GM18873 (cell line): ENCODE measurements at regions not wholly inside any gene's neighbourhood (a gene's known extent, or its start where the extent isn't known, plus 50 kb on each side); places are given as distances from the start of the nearest gene placed in this dataset.

ENCODE experiments used
- ATAC-seq: cut with Tn5 transposase; IDR thresholded peaks from one replicate; pipeline ENCODE4 v1.9.1; 2021; ENCODE audit warnings: mild to moderate bottlenecking, moderate library complexity, moderate number of reproducible peaks; ENCODE audit not compliant: unreplicated experiment, low FRiP score

DNA sequence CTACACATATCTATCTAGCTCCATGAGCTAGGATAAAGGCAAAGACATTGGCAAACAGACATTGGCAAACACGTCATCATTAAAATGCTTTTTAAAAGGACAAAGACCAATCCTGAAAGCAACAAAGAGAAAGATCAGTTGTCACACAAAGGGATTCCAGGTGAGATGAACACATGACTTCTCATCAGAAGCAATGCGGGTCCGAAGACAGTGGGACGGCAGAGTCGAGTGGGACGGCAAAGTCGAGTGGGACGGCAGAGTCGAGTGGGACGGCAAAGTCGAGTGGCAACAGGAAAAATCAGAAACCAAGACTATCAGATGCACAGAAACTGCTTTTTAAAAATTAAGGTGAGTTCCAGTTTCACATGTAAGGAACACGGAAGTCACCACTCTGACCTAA is 609.5 kb downstream of the BRD1 start:
- no peak for ATAC-seq

DNA sequence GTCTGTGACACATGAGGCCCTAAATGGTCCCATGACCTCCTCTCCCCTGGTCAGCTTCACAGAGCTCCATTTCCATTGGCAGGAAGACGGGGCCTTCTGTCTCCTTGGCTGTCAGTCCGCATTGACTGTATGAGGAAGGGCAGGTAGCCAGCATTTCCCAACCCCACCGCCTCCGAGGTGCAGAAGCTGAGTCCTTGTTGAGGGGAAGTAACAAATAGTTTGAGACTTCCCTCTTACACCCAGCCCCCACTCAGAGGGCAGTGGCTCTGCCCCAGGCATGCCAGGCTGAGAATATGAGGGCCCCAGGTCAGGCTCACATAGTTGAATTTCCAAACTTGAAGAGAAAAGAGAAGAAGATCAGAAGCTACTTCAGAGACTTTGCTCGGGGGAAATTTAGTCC is 611.1 kb downstream of the BRD1 start:
- ATAC-seq: no peak

DNA sequence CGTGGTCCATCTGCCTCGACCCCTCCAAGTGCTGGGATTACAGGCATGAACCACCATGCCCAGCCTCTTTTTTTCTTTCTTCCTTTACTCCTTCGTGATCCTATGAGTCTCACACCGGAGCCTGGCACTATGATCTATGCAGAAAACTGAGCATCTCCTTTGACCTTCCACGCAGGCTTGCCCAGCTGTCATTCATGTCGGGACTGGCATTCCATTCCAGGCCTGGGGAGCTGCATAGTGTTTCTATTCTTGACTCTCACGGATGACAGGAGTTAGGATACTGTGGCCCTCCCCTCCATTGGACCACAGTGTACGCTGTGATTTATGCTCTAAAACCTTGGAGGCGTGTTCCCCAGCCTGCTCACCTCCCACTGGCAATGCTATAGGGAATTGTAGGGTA is 611.8 kb downstream of the BRD1 start:
- no peak for ATAC-seq

DNA sequence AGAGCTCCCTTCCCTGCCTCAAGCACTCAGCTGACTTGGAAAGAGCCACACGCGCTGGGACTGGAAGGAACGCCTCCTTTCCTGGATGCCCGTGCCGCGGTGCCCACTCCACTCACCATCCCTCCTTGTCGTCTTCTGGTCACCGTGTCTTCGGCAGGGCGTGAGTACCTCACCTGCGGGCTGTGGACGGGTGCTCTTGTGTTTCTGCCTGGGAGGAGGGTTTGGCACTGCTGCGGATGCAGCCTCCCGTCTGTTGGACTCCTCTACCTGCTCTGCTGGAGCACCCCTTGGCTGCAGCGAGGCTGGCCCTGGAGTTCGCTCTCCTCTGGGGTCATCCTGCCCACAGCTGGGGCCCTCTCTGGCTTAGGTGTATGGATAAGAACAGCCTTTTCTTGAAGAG is 612.7 kb downstream of the BRD1 start:
- no peak for ATAC-seq

DNA sequence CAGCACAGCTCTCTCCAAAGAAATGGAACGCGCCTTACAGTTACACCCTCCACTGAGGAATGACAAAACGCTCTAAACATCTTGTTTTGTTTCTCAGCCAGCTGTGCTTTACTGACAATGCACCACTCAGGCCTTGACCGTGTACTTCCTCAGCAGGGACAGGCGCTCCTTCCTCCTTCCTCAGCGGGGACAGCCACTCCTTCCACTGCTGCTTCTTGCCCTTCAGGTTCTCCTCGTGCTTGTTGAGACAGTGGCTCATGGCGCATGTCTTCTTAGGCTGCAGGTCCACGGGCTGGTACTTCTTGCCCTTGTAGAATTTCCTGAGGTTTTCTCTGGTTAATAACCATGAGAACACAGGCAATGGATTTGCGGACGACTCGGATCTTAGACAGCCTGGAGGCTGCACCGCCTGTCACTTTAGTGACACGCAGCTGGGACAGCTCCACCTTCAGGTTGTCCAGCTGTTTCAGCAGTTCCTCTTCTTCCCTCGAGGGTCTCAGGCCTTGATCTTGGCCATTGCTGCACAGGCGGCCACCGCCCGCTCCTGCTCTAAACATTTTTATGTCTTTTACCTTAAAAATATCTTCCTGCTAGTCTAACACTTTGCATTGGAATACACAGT is 613.8 kb downstream of the BRD1 start:
- no peak for ATAC-seq

DNA sequence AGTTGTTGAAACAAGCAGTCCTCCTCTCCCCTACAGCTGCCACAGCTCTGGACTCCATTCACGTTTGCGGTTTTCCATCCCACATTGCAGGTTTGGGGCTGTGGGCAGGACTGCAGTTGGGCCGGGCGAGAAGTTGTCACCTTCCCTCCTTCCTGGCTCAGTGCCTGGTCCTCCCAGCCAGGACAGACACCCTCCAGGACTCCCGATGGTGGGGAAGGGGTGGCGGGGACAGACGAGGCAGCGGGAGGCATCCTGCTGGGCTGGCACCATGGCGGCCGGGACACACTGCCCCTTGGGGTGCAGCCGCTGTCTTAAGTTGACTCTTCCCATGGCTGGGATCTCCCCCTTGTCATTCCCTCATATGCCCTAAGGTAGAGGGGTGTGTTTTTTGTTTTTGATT is 615.2 kb downstream of the BRD1 start:
- no peak for ATAC-seq

DNA sequence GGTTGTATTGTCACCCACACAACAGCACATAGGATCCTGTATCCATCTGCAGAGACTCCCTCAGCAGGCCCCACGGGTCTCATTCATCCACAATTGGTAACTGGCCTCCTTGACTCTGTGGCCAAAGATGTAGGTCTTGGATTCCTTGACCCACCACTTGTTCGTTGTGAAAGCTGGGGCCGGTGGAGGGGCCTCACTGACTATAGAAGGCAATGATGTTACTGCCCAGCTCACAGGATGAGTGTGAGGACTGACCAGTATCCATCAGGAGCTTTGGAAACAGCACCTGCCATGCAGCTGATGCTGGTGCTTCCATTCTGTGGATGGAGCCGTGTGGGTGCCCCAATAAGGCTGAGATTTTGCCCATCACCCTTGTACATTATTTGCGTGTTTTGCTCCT is 615.7 kb downstream of the BRD1 start:
- no peak for ATAC-seq

DNA sequence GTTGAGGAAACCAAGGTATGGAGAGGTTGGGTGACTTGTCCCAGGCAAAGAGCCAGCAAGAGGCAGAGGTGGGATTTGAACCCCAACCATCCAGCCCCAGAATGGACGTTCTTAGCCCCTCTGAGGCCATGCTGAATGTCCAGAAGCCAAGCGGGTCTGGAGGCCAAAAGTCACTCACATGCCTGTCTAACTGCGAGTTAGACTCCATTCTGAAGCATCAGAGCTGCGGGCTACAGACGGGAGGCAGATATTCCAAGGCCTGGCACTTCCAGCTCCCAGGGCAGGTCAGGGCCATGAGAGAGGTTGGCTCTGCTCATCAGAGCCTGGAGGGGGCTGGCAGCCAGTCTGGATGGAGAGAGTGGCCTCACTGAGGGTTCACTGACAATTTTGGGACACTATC is 616.5 kb downstream of the BRD1 start:
- no peak for ATAC-seq

DNA sequence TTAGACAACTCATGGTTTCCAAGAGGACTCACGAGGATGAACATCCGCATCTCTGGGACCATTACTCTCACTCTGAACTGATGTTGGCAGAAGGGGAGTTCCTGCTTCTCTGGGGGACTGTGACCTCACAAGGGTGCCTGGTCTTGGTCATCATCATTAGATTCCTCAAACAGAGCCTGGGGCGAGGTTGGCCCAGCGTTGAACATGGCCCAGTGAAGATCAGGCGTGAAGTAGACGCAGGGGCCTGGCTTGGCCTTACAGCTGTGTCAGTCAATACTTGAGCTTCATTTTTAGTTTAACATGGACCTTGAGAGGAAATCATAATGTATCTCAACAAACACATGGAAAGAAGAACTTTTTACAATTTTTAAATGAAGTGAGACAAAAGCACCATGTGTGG is 617.1 kb downstream of the BRD1 start:
- ATAC-seq: no peak

DNA sequence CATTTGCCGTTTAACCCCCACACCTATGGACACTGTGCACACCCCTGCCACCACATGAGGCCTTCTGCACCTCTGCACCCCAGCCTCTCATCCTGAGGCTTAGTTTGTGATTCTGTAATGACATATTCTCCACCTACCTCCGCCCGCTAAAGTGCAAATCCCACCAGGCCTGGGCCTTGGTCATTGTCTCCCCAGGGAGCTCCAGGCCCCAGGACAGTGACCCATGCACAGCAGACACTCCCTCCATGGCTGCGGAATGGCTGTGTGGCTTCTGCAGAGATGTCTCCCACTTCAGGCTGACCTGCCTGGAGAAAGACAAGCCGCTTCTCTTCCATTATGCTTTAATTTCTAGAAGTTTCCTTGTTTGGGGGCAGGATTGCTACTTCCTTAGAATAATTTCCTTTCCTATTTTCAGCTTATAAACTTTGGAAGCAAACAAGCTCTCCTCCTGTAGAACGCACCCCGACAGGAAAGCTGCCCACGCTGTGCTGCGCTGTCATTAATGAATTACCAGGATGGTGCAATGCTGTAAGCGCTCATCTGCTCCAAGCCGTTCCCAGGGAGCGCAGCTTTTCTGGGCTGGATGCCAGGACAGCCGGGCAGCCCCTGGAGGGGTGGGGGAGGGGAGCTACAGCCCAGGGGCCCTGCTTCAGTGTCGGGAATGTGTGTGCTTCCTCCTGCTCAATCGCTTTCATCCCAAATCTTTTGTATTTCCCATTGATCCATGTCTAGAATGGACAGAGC is 618.0 kb downstream of the BRD1 start:
- ATAC-seq: no peak

DNA sequence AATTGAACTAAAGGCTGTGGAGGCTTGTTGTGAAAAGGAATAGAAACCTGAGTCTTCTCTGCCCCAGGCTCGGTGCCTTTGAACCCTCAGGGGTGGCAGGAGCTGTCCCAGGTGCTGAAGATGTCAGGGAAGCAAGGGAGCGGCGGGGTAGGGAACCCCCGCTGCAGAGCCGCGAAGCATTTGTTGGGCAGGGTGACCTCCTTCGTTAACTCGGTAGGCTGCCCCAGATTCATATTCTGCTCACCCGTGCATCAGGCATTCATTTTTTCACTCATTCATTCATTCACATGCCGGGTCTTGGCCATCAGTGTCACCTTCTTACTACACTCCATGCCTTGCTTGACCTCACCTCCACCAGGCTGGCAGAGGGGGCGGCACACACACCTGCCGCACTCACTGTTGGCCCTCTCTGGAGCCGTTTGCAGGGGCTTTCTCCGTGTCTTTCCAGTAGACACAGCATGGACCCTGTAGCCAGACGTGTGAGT is 618.9 kb downstream of the BRD1 start:
- ATAC-seq: no peak

DNA sequence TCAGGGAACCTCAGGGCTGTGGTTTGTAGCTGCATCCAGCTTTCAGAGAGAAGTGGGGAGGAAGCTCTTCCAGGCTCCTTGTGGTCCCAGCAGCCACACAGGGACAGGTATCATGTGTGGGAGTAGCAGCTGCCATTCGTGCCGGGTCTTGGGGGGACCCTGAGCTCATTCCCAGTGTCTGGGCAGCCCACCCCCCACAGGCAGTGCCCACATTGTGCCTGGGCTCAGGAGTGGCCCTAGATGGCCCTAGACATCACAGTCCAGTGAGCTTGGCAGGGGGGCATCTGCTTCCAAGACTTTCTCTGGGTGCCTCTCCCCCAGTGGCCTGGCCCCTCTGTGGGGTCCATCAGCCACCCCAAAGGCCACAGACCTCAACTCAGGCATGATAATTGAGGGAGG is 619.7 kb downstream of the BRD1 start:
- ATAC-seq: no peak

DNA sequence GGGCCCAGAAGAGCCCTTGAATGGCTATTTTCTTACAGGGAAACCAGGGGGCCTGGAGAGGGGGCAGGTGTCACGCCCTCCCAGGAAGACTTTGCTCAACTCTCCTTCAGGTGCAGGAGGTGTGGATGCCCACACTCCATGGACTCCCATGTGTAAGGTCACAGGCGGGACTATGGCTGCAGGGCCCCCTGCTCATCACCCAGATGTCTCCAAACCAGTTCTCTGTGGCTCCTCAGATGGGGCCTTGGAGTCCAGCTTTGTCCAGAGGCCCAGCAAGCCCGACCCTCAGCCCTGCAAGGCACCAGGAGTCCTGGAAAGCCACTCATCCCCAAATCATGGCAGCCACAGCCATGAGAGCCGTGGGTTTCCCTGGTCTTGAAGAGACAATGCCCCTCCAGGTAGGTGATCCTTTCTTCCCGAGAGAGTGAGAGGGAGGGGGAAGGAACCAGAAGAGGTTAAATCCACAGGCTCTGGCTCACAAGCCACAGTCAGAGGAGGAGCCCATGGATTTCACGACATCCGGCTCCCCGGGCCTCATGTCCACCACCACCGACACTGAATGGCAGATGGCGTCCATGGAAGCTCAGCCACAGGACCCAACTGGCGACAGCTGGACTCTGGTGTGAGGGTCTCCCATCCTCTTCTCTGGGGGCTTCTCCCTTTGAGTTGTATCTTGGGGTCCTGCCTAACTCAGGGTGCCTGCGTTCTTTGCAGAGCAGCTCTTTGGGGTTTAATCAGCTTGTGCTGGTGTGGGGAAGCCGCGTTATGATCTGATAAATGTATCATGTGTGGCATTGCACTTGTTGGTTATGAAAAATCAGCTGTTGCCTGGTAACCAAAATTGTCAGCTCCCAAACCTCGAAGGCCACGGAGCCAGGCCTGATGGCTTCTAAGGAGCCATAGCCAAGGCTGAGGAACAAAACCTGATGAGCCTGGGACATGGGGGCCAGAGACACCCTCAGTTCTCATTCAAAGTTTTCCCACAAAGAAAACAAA is 620.4 kb downstream of the BRD1 start:
- ATAC-seq: no peak

DNA sequence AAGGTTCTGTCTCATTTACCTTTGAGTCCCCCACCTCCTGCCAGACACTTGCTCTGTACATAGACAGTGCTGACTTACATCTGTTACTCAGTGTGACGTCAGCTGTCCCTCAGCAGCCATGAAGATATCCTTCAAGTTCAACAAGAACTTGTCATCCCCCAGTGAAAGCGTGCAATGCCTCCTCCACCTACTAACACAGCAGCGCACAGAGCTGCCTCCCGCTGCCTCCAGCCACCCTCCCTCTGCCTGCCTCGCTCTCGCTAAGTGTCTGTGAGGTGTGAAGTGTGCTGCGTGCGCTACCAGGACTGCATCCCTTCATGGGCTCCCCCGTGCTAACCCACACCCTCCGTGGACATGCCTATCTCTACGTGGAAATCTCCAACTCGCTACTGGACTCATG is 621.4 kb downstream of the BRD1 start:
- no peak for ATAC-seq

DNA sequence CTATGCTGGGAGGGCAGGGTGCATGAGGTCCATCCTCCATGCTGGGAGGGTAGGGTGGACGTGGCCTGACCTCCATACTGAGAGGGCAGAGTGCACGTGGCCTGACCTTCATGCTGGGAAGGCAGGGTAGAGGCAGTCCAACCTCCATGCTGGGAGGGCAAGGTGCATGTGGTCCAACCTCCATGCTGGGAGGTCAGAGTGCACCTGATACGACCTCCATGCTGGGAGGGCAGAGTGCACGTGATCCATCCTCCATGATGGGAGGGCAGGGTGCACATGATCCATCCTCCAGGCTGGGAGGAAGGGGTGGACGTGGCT is 622.2 kb downstream of the BRD1 start:
- no peak for ATAC-seq

DNA sequence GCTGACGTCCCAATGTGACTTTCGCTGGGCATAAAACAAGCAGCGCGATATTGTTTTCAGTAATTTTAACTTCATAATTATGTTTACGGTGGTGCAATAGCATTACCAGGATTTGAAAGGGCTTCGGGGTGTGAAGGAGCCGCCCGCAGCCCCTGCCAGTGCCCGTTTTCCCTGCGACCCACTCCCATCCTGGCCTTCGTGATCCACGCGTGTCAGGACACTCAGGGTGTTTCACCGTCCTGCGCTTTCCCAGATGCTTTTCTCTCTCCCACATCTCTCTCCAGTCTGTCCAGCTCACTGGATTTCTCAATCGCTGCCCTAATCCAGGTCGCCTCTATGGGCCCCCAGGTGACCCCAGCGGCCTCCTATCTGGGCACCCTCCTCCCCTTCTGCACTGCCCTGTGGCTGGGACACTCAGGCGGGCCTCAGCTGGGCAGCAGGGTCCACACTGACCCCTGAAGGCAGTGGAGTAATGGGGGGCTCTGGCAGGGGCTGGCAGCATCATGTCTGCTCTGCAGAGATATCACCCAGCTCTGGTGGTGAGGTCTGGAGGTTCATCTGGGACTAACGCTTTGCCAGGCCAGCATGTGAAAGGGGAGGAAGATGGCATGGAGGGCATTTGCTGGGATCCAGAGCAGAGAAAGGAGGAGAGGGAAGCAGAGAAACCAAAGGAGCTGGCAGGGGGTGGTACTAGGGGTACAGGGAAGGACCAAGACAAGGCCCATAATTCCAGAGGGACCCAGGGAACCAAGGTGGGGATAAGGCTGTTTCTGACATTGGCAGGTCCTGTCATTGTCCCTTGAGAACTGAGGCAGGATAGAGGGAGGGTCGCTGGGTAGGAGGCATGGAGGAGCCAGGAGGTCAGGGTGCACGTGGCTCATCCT is 622.8 kb downstream of the BRD1 start:
- no peak for ATAC-seq

DNA sequence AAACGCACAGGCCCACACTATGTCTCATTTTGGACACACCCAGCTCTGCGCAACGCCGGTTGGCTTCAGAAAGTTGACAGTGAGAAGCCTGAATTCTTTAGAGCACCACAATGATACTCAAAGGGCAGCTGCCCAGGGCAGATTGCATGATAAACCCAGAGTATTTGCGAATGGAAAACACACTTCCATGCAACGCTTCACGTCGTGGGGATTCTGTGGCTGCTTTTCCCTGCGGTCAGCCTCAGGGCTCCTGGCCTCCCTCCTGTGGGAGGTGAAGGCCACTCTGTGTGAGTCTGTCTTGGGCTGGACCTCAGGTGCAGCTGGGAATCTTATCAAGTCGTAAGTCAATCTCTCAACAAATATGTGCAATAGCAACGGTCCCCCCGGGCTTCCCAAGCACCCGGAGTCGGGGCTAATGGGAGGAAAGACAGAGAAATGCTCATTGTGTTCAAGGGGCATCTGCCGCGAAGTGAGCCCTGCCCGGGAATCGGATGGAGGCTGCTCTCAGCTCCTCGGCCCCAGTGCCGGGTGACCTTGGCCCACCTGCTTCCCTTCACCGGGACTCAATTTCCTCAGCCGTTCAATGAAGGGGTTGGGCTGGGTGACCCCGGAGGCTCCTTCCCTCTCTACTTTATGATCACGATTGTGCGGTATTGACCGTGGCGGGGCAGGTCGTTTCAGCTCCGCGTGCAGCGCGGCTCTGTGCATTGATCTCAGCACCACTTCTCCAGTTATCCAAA is 623.6 kb downstream of the BRD1 start:
- no peak for ATAC-seq

DNA sequence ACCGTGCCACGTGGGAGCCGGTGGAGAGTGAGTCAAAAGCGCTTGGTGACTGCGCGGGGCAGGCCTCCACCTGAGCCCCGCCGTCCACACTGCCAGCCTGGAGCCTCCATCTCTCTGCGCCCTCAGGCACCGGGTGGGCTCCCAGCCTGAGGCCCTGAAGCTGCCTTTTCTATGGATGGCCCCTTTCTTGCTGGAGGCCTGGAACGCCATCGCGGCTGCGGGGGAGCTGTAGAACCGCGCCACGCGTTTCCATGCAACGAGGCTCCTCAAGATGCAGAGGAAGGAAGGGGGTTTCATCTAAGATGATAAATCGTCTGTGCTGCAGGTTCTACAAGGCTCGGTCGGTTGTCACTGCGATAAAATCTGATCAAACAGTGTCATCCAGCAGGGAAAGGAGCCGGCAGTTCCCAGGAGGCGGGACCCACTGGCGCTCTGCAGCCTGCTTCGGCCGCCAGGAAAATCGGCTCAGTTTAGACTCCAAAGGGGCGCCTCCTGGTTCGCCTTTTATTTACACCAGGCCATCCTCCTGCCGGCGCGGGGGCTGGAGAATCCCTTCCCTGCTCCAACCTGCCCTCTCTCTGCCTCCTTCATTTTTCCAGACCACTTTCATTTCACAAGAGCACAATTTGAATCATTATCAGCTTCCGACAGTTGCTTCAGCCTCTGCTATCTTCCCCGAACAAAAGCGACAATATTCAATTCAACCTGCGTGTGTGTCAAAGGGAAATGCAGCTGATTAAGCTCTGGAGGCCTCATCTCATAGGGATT is 624.4 kb downstream of the BRD1 start:
- ATAC-seq: no peak

DNA sequence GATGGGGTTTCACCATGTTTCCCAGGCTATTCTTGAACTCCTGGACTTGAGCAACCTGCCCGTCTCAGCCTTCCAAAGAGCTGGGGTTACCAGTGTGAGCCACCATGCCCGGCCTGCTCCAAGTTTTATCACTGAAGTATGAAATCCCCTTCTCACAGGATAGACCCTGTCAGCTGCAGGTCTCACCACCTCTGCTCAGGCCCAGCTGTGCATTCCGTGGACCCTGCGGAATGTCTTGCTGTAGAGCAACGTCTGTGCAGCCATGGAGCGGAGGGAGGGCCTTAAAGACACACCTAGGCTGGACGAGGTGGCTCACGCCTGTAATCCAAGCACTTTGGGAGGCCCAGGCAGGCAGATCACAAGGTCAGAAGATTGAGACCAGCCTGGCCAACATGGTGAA is 625.4 kb downstream of the BRD1 start:
- ATAC-seq: no peak
